Right lobe of liver (tissue), 4 donors: ENCODE measurements at regions not wholly inside any gene's neighbourhood (a gene's known extent, or its start where the extent isn't known, plus 50 kb on each side); places are given as distances from the start of the nearest gene placed in this dataset.

Experiments used
- POLR2A ChIP-seq: fragments of 450-650 bp; IDR thresholded peaks from one replicate; pipeline ENCODE4 v1.6.1; 2017; ENCODE audit warnings: antibody characterized with exemption, mild to moderate bottlenecking
- TF ChIP-seq, protein P1 (sequence below), 4 donors: fragments of 200-600 bp in 3 of 4; fragments of 450-650 bp in 1 of 4; IDR thresholded peaks; one replicate each; pipeline versions ENCODE4 v1.5.1 to v1.8.0; 2016 to 2022; ENCODE audit warnings: antibody characterized with exemption in 4 of 4, mild to moderate bottlenecking in 2 of 4
- donor health status: DM: no; HTN: no; CAD: no.
- donor health status: DM: no; HTN: no; CAD: no.
- donor health status: DM: no; HTN: yes; CAD: no.

DNA sequence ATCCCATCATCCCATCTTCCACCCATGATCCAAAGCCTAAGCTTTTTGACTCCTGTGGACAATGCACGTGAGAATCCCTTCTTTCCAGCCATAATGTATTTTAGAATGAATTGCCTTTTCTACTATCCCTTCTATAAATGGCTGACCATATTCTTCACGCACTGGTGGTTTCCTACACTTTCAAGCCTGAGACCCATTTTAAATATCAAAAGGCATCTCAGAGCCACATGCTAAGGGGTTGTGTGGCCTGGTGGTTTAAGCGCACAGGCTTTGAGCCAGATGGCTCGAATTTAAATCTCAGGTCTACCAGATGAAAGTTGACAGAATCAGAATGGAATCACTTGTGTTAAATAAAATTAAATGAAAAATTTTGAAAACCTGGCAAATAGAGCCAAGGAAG is 54.5 kb downstream of the C11orf91 start:
- TF ChIP-seq, protein P1, sequence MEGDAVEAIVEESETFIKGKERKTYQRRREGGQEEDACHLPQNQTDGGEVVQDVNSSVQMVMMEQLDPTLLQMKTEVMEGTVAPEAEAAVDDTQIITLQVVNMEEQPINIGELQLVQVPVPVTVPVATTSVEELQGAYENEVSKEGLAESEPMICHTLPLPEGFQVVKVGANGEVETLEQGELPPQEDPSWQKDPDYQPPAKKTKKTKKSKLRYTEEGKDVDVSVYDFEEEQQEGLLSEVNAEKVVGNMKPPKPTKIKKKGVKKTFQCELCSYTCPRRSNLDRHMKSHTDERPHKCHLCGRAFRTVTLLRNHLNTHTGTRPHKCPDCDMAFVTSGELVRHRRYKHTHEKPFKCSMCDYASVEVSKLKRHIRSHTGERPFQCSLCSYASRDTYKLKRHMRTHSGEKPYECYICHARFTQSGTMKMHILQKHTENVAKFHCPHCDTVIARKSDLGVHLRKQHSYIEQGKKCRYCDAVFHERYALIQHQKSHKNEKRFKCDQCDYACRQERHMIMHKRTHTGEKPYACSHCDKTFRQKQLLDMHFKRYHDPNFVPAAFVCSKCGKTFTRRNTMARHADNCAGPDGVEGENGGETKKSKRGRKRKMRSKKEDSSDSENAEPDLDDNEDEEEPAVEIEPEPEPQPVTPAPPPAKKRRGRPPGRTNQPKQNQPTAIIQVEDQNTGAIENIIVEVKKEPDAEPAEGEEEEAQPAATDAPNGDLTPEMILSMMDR (IDR thresholded peaks at IDR 0.05) = no peak
- no peak for TF ChIP-seq POLR2A
